ENCODE measurements at regions not wholly inside any gene's neighbourhood (a gene's known extent, or its start where the extent isn't known, plus 50 kb on each side); places are given as distances from the start of the nearest gene placed in this dataset.

GRCh38 chr5:12269164-12269563, 364.9 kb upstream of the CTNND2 start:
- no peak overlapping the region for H3K4me3 Mint-ChIP-seq
- H3K27me3 Mint-ChIP-seq (ENCODE audit: insufficient read depth, low read depth, poor library complexity): no peaks in the 10 kb centered on the region
- no peaks in the 10 kb centered on the region for H3K9me3 Mint-ChIP-seq
- no peaks in the 10 kb centered on the region for H3K9me2 ChIP-seq (ENCODE audit: insufficient read depth)
- H3K4me3 ChIP-seq: no peak overlapping the region
- H3K27ac ChIP-seq (ENCODE audit: low read depth): no peak overlapping the region
- H3K79me2 ChIP-seq (replicated peaks; ENCODE audit: insufficient read depth): no peaks in the 10 kb centered on the region
- H3K4me1 Mint-ChIP-seq: peaks cover 7% of the 10 kb centered on the region
- TF ChIP-seq ZNF114 (CRISPR knock-in tag; IDR thresholded peaks at IDR 0.05): no peak
- TF ChIP-seq NANOG (IDR thresholded peaks at IDR 0.05; ENCODE audit: borderline replicate concordance): no peak
- DNase-seq (ENCODE audit: low spot score) (no peak), ATAC-seq (no peak)
- no peak overlapping the region for H3K4me2 ChIP-seq
- no peaks in the 10 kb centered on the region for H4K20me1 ChIP-seq (replicated peaks; ENCODE audit: insufficient read depth)
- no peak overlapping the region for H3K27ac Mint-ChIP-seq
- H3K36me3 ChIP-seq (ENCODE audit: insufficient read depth): no peaks in the 10 kb centered on the region
- no peaks in the 10 kb centered on the region for H3K4me1 ChIP-seq (ENCODE audit: insufficient read depth)
- no peak overlapping the region for H2AFZ ChIP-seq
- no peaks in the 10 kb centered on the region for H3K36me3 Mint-ChIP-seq (ENCODE audit: low read depth)
- H3F3A ChIP-seq (replicated peaks; ENCODE audit: low read depth): no peaks in the 10 kb centered on the region
- H3K27me3 ChIP-seq (ENCODE audit: insufficient read depth): no peaks in the 10 kb centered on the region

- no peak overlapping the region for H3K4me2 ChIP-seq
- no peaks in the 10 kb centered on the region for H3K27me3 Mint-ChIP-seq (ENCODE audit: insufficient read depth, low read depth, poor library complexity)
- no peak overlapping the region for H3K4me3 ChIP-seq
- no peaks in the 10 kb centered on the region for H3K9me2 ChIP-seq (ENCODE audit: insufficient read depth)
- no peak overlapping the region for H3K4me3 Mint-ChIP-seq
- H3F3A ChIP-seq (replicated peaks; ENCODE audit: low read depth): no peaks in the 10 kb centered on the region
- H3K79me2 ChIP-seq (replicated peaks; ENCODE audit: insufficient read depth): no peaks in the 10 kb centered on the region
- H3K36me3 ChIP-seq (ENCODE audit: insufficient read depth): no peaks in the 10 kb centered on the region
- no peak overlapping the region for H2AFZ ChIP-seq
- no peak overlapping the region for H3K27ac Mint-ChIP-seq
- H4K20me1 ChIP-seq (replicated peaks; ENCODE audit: insufficient read depth): no peaks in the 10 kb centered on the region
- H3K9me3 Mint-ChIP-seq: peaks cover 8% of the 10 kb centered on the region; the same call in 2 of the 3 replicates
- H3K27ac ChIP-seq (ENCODE audit: low read depth): no peak overlapping the region
- DNase-seq (ENCODE audit: low spot score) (no peak), ATAC-seq (no peak)
- H3K27me3 ChIP-seq (ENCODE audit: insufficient read depth): no peaks in the 10 kb centered on the region
- no peaks in the 10 kb centered on the region for H3K4me1 ChIP-seq (ENCODE audit: insufficient read depth)
- peaks cover 5% of the 10 kb centered on the region; the same call in 1 of the 3 replicates for H3K36me3 Mint-ChIP-seq (ENCODE audit: low read depth)
- no peaks in the 10 kb centered on the region for H3K4me1 Mint-ChIP-seq
- TF ChIP-seq ETS1 (IDR thresholded peaks at IDR 0.05): no peak
- no peak for TF ChIP-seq EZH2phosphoT487 (IDR thresholded peaks at IDR 0.05; ENCODE audit: unreplicated experiment)
- TF ChIP-seq REST (IDR thresholded peaks at IDR 0.05; ENCODE audit: unreplicated experiment): no peak
- TF ChIP-seq NANOG (IDR thresholded peaks at IDR 0.05; ENCODE audit: borderline replicate concordance): no peak
- no peak for TF ChIP-seq ZNF114 (CRISPR knock-in tag; IDR thresholded peaks at IDR 0.05)
- no peak for TF ChIP-seq ZNF331 (CRISPR knock-in tag; IDR thresholded peaks at IDR 0.05; ENCODE audit: low read depth)
- no peak for TF ChIP-seq STAT1 (IDR thresholded peaks at IDR 0.05; ENCODE audit: unreplicated experiment)
- TF ChIP-seq POLR2AphosphoS5 (IDR thresholded peaks at IDR 0.05; ENCODE audit: low read depth): no peak
- TF ChIP-seq ZNF462 (CRISPR knock-in tag; IDR thresholded peaks at IDR 0.05): no peak
- no peak for TF ChIP-seq JUNB (IDR thresholded peaks at IDR 0.05; ENCODE audit: unreplicated experiment)
- TF ChIP-seq CREB1 (CRISPR knock-in tag; IDR thresholded peaks at IDR 0.05; ENCODE audit: low read depth): no peak
Measured at GRCh38 chr5:12258549-12258948, 354.3 kb upstream of the CTNND2 start.

Data from GM23338 (cell line).